ENCODE measurements at regions not wholly inside any gene's neighbourhood (a gene's known extent, or its start where the extent isn't known, plus 50 kb on each side); places are given as distances from the start of the nearest gene placed in this dataset.

- DNase-seq (ENCODE audit: low read depth) = no peak
Measured at GRCh38 chr9:109549386-109549785, 51.3 kb upstream of the PTPN3 start.

- DNase-seq (ENCODE audit: low read depth) = no peak
Measured at GRCh38 chr9:109551651-109552050, 53.5 kb upstream of the PTPN3 start.

GRCh38 chr9:109555215-109555614 lies 57.1 kb upstream of the PTPN3 start:
- DNase-seq (ENCODE audit: low read depth) = no peak

GRCh38 chr9:109556061-109556460 lies 58.0 kb upstream of the PTPN3 start:
- DNase-seq (ENCODE audit: low read depth) = no peak

- no peak for DNase-seq (ENCODE audit: low read depth)
Measured at GRCh38 chr9:109556786-109557185, 58.7 kb upstream of the PTPN3 start.

- no peak for DNase-seq (ENCODE audit: low read depth)
Measured at GRCh38 chr9:109557481-109557880, 59.4 kb upstream of the PTPN3 start.

GRCh38 chr9:109558718-109559151 lies 60.6 kb upstream of the PTPN3 start:
- DNase-seq (ENCODE audit: low read depth) = no peak

GRCh38 chr9:109560470-109561132 lies 62.5 kb upstream of the PTPN3 start:
- no peak for DNase-seq (ENCODE audit: low read depth)

GRCh38 chr9:109561137-109561536 lies 63.0 kb upstream of the PTPN3 start:
- no peak for DNase-seq (ENCODE audit: low read depth)

GRCh38 chr9:109568089-109568488 lies 70.0 kb upstream of the PTPN3 start:
- DNase-seq (ENCODE audit: low read depth) = no peak

- no peak for DNase-seq (ENCODE audit: low read depth)
Measured at GRCh38 chr9:109568568-109569210, 70.6 kb upstream of the PTPN3 start.

- peak; percentile 36 for DNase-seq (ENCODE audit: low read depth)
Measured at GRCh38 chr9:109574061-109574882, 76.2 kb upstream of the PTPN3 start.

- no peak for DNase-seq (ENCODE audit: low read depth)
Measured at GRCh38 chr9:109576762-109577161, 78.7 kb upstream of the PTPN3 start.

GRCh38 chr9:109579191-109579948 lies 81.3 kb upstream of the PTPN3 start:
- no peak for DNase-seq (ENCODE audit: low read depth)

GRCh38 chr9:109582386-109582785 lies 84.3 kb upstream of the PTPN3 start:
- no peak for DNase-seq (ENCODE audit: low read depth)

GRCh38 chr9:109584205-109584604 lies 86.1 kb upstream of the PTPN3 start:
- DNase-seq (ENCODE audit: low read depth) = no peak

GRCh38 chr9:109585796-109586195 lies 87.7 kb upstream of the PTPN3 start:
- no peak for DNase-seq (ENCODE audit: low read depth)

GRCh38 chr9:109586993-109587392 lies 88.9 kb upstream of the PTPN3 start:
- no peak for DNase-seq (ENCODE audit: low read depth)

- no peak for DNase-seq (ENCODE audit: low read depth)
Measured at GRCh38 chr9:109588415-109588814, 90.3 kb upstream of the PTPN3 start.

GRCh38 chr9:109590966-109591365 lies 92.9 kb upstream of the PTPN3 start:
- no peak for DNase-seq (ENCODE audit: low read depth)

- no peak for DNase-seq (ENCODE audit: low read depth)
Measured at GRCh38 chr9:109591691-109592090, 93.6 kb upstream of the PTPN3 start.

- DNase-seq (ENCODE audit: low read depth) = no peak
Measured at GRCh38 chr9:109593612-109594011, 95.5 kb upstream of the PTPN3 start.
